SU-DHL-6 (cell line): ENCODE measurements at regions not wholly inside any gene's neighbourhood (a gene's known extent, or its start where the extent isn't known, plus 50 kb on each side); places are given as distances from the start of the nearest gene placed in this dataset.

ENCODE experiments used
- H2AFZ ChIP-seq: fragments of 200-600 bp; sonication (generic); 2 replicates; pipeline ENCODE4 v1.6.1; 2014; ENCODE audit warnings: low read depth, mild to moderate bottlenecking, moderate library complexity, mixed read lengths, antibody characterized with exemption, low read length; ENCODE audit not compliant: severe bottlenecking
- H3F3A ChIP-seq: fragments of 200-600 bp; shearing (Covaris generic); 2 replicates; pipeline ENCODE4 v1.6.0; 2016; ENCODE audit warnings: antibody characterized with exemption, mild to moderate bottlenecking; ENCODE audit not compliant: insufficient read depth
- H3K27ac ChIP-seq: fragments of 200-600 bp; sonication (generic); 2 replicates; pipeline ENCODE4 v1.5.1; 2016; ENCODE audit warnings: low read depth, mild to moderate bottlenecking, low read length, moderate library complexity, mixed read lengths
- H3K27me3 ChIP-seq: fragments of 200-600 bp; sonication (generic), shearing (Covaris generic); 2 replicates; pipeline ENCODE4 v1.6.0; 2014; ENCODE audit warnings: mild to moderate bottlenecking, low read length
- H3K36me3 ChIP-seq: fragments of 200-600 bp; sonication (generic); 2 replicates; pipeline ENCODE4 v1.6.1; 2014; ENCODE audit warnings: mild to moderate bottlenecking, low read length, mixed read lengths
- H3K4me2 ChIP-seq: fragments of 300-600, 200-600 bp; shearing (Covaris generic), sonication (generic); 2 replicates; pipeline ENCODE4 v1.6.0; 2014; ENCODE audit warnings: low read length, low read depth, mild to moderate bottlenecking; ENCODE audit not compliant: poor library complexity, severe bottlenecking
- H3K4me3 ChIP-seq: fragments of 200-600 bp; sonication (generic); 2 replicates; pipeline ENCODE4 v1.5.1; 2014; ENCODE audit warnings: antibody characterized with exemption, low read length, mild to moderate bottlenecking, mixed read lengths; ENCODE audit not compliant: insufficient read depth, poor library complexity, severe bottlenecking
- H3K79me2 ChIP-seq: fragments of 200-600 bp; sonication (generic); 2 replicates; pipeline ENCODE4 v1.6.1; 2014; ENCODE audit warnings: mild to moderate bottlenecking, low read length, moderate library complexity; ENCODE audit not compliant: insufficient read depth
- H3K9ac ChIP-seq: fragments of 200-600 bp; sonication (generic); 2 replicates; pipeline ENCODE4 v1.7.0; 2014; ENCODE audit warnings: mild to moderate bottlenecking, low read length
- H3K9me2 ChIP-seq: fragments of 200-600 bp; sonication (generic); replicated peaks from 2 replicates; pipeline ENCODE4 v1.6.1; 2014; ENCODE audit warnings: low read length; ENCODE audit not compliant: insufficient read depth
- H3K9me3 ChIP-seq: fragments of 200-600 bp; sonication (generic); 2 replicates; pipeline ENCODE4 v1.6.1; 2014; ENCODE audit warnings: low read length, mixed read lengths; ENCODE audit not compliant: insufficient read depth
- H4K20me1 ChIP-seq: fragments of 200-600 bp; sonication (generic); 2 replicates; pipeline ENCODE4 v1.6.1; 2014; ENCODE audit warnings: low read depth, mild to moderate bottlenecking, antibody characterized with exemption, low read length, moderate library complexity, mixed read lengths
- CTCF ChIP-seq: fragments of 200-600 bp; sonication (generic); IDR thresholded peaks from one replicate; pipeline ENCODE4 v1.5.1; 2017; ENCODE audit warnings: antibody characterized with exemption, mild to moderate bottlenecking, low read length, moderate library complexity; ENCODE audit not compliant: insufficient read depth, poor library complexity, severe bottlenecking
- EZH2phosphoT487 ChIP-seq: fragments of 200-600 bp; sonication (generic), shearing (Covaris generic); conservative IDR thresholded peaks from 2 replicates; pipeline ENCODE4 v1.6.1; 2018; ENCODE audit warnings: mild to moderate bottlenecking, antibody characterized with exemption, low read length, moderate library complexity, mixed read lengths

GRCh38 chr1:69403756-69404320 lies 163.9 kb upstream of the LRRC7 start:
- no peaks in the 10 kb centered on the region for H3K79me2 ChIP-seq
- H3K9me2 ChIP-seq = no peaks in the 10 kb centered on the region
- H3K9ac ChIP-seq = no peak overlapping the region
- no peak overlapping the region for H3K27ac ChIP-seq
- H2AFZ ChIP-seq = no peak overlapping the region
- H3K27me3 ChIP-seq = no peaks in the 10 kb centered on the region
- H3K4me2 ChIP-seq = no peak overlapping the region
- no peaks in the 10 kb centered on the region for H3K36me3 ChIP-seq
- no peak overlapping the region for H3K4me3 ChIP-seq
- H3K9me3 ChIP-seq = no peaks in the 10 kb centered on the region
- H4K20me1 ChIP-seq = no peaks in the 10 kb centered on the region
- no peak for TF ChIP-seq CTCF
- no peak for TF ChIP-seq EZH2phosphoT487
- no peaks in the 10 kb centered on the region for H3F3A ChIP-seq

GRCh38 chr1:69404486-69404885 lies 163.2 kb upstream of the LRRC7 start:
- no peak overlapping the region for H2AFZ ChIP-seq
- H3K4me3 ChIP-seq = no peak overlapping the region
- H3K9me3 ChIP-seq = no peaks in the 10 kb centered on the region
- TF ChIP-seq CTCF = no peak
- no peak for TF ChIP-seq EZH2phosphoT487
- H3K27ac ChIP-seq = no peak overlapping the region
- no peaks in the 10 kb centered on the region for H3K9me2 ChIP-seq
- no peaks in the 10 kb centered on the region for H4K20me1 ChIP-seq
- H3F3A ChIP-seq = no peaks in the 10 kb centered on the region
- no peak overlapping the region for H3K4me2 ChIP-seq
- H3K9ac ChIP-seq = no peak overlapping the region
- H3K36me3 ChIP-seq = no peaks in the 10 kb centered on the region
- no peaks in the 10 kb centered on the region for H3K79me2 ChIP-seq
- H3K27me3 ChIP-seq = no peaks in the 10 kb centered on the region

GRCh38 chr1:69406244-69406643 lies 161.5 kb upstream of the LRRC7 start:
- no peaks in the 10 kb centered on the region for H3K36me3 ChIP-seq
- H2AFZ ChIP-seq = no peak overlapping the region
- no peaks in the 10 kb centered on the region for H3K27me3 ChIP-seq
- H3K9me3 ChIP-seq = no peaks in the 10 kb centered on the region
- no peak overlapping the region for H3K9ac ChIP-seq
- no peak overlapping the region for H3K4me3 ChIP-seq
- TF ChIP-seq CTCF (no peak), EZH2phosphoT487 (no peak)
- H4K20me1 ChIP-seq = no peaks in the 10 kb centered on the region
- no peak overlapping the region for H3K4me2 ChIP-seq
- no peaks in the 10 kb centered on the region for H3K79me2 ChIP-seq
- no peak overlapping the region for H3K27ac ChIP-seq
- no peaks in the 10 kb centered on the region for H3F3A ChIP-seq
- no peaks in the 10 kb centered on the region for H3K9me2 ChIP-seq
